ENCODE measurements at regions not wholly inside any gene's neighbourhood (a gene's known extent, or its start where the extent isn't known, plus 50 kb on each side); places are given as distances from the start of the nearest gene placed in this dataset.

DNA sequence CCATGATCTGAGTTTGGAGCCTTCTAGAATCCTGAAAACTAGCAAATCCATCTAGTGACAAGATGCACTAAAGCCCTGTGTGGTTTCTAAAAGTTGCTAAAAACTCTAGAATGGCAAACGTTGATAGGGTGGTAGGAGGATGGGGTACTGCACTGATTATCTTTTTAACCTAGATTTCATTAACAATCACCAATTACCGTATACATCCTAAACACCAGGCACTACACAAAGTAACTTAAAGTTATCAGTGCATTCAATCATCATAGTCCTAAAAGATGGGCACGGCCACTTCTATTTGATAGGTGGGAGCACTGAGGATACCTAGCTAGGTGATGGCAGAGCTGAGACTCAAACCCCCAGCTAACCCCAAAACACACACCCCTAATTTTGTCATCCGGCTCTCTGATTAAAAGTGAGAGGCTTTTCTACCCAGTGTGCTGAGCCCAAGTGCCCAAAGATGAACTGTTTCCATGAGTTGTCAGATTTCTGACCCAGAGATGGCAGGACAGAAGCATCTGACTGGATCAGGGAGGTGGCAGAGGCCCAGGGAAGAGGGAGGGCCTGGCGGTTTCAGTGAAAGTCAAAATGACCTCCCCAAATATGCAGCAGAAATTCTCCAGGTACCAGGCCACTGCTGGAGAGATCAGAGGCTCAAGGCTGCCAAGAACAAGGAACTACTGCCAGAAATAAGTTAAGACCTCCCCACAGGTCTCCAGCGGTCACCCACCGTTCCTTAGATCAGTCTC is 396.8 kb downstream of the SOX9 start:
- DNase-seq (ENCODE audit: low read depth, low spot score), result no peak

DNA sequence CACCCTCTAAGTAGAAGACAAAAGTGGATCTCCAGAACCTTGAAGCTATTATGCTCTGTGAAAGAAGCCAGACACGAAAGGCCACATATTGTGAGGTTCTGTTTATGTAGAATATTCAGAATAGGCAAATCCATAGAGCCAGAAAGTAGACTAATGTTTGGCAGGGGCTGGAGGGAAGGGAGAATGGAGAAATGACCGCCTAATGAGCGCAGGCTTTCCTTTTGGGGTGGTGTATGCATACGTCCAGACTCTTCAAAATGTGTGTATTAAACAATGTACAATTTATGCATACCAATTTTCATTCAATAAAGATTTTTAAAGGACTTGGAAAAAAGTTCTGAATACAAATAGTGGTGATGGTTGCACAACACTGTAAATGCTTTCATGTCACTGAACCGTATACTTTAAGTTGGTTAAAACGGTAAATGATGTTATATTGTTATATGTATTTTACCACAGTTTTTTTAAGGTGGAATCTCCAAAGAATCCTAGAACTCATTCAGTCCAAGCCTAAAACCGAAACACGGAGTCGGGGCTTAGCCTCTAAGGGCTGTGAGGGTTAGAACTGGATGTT is 397.4 kb downstream of the SOX9 start:
- DNase-seq (ENCODE audit: low read depth, low spot score), result no peak

DNA sequence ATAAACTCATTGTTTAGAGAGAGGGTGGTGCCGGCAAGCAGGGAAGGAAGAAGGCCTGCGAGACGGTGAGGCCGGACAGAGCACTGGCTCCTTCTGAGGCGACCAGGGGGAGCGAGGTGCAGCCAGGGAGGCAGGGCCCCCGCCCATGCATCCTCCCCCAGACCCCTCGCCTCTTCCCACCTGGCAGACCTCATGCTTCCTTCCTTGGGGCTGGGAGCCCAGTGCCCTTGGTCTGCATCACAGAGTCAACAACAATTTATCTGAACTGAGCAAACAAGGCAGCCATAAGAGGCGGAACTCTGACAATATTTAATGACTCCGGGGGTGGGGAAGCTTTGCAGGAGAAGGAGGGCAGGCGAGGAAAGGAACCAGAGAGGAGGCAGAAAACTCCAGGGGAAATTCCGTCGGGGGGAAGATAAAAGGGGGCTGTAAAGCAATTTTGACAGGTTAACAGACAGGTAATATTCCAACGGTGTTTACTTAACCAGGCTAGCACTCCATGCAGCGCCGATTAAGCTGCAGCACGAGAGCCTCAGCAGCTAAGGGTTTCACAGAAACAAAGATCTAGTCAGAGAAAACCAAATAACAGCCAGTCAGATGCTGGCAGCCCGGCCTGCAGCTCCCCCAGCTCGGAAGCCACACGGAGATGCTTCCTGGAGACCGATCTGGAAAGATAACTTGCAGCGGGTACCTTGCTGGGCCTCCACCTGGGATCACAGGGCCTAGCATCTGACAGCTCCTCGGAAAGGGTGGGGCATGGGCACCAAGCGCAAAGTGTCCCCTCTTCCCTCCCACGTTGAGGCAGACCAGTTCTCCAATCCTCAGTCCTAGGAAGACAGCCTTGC is 398.2 kb downstream of the SOX9 start:
- no peak for DNase-seq (ENCODE audit: low read depth, low spot score)

DNA sequence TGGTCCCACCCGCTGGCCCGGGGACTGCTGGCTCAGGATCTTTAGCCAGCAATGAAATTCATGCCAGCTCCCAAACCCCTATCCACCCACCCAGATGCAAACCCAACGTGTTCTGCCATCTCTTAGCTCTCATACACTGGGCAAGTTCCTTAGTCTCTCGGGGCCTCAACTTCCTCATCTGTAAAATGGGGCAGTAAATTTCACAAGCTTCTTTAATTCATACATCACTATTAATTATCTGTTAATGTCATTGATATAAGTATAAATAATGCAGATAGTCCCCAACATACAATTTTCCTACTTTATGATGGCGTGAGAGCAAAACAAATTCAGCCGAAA is 398.7 kb downstream of the SOX9 start:
- no peak for DNase-seq (ENCODE audit: low read depth, low spot score)

DNA sequence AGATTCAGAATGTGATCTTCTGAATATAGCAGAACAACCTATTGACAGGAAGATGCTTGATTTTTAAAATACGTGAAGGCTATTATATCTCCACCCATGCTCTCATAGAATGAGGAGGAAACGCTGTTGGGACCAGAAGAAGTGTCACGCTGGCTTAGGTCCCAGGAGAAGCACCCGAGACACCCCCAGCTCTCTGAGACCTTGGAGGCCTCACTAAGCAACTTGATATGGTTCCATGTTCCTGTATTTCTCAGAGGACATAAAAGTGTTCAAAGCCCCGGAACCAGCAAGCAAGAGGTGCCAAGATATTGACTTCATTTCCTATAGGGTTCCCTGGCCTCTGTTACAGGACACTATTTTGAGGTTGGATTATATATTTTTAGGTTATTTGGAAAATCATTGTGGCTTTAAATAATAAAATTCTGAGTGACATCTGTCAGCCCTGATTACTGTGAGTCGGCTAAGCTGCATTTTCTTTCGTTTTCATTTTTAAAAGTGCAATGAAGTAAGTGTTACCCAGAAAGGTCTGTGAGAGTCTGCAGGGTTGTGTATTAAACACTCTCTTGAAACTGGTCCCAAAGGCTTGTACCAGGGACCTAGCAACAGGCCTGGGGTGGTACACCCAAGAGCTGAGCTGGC is 400.0 kb downstream of the SOX9 start:
- DNase-seq (ENCODE audit: low read depth, low spot score), result no peak

DNA sequence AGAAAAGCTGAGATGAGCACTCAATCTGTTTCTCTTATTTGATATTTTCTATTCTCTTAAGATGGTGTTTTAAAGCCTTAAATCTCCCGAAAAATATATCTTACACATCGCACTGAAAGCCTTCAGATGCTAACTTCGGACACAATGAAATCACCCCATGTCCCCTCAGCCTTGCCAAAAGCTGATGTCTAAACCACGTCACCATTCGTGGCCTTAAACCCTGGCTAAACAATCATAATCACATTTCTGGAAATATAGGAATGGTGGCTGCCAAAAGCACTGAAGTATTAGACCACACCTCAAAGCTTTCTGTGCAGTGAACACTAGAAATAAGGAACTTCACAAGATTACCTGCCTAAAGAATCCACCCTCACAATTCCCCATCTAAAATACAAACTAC is 402.7 kb downstream of the SOX9 start:
- DNase-seq (ENCODE audit: low read depth, low spot score), result no peak

DNA sequence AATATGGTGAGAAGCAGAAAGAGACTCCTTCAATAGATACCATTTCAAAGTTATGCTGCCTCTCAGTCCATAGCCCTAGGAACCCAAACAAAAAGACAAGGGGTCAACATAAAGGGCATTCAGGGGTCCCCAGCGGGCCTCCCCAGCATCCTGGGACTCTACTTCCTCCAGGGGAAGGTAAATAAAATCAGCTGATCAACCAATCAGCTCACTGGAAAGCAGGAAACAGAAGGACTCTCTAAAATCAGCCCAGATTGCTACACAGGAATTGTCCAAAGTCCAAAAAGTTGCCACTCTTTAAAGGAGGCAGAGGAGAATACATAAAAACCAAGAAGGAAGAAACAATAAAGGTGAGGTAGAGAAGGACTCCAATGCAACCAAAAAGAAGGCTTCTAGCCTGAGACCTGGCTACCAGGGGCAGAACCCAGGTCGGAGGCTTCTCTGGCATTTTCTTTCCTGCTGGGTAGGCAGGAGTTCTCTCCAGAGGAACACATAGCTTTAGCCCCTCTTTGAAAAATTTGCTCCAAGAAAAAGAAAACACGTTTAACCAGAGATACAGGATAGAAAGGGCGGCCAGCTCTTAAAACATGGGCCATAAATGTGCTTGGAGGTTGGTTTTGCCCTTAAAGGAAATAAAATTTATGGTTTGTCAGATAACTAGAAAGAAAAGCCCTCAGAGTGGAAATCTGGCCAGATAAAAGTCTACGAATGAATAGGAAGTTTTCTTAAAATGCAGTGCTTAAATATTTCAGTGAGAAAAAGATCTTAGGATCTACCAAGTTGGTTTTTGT is 404.6 kb downstream of the SOX9 start:
- no peak for DNase-seq (ENCODE audit: low read depth, low spot score)

DNA sequence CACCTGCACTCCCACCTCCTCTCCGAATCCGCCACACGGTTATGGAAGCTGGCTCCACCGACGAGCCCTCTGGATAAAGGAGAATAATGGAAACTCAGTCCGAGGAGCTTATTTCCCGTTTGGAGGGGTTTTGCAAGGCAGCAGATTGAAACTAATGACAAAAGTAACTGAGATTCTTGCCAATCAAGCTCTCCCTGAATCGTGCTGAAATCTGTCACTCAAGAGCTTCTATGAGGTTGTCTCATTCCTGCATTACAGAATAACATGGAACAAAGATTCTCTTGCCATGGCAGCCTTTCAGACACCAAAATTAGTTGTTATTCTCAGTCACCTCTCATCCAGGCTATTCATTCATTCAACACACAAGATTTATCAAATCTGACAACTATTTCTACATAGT is 405.9 kb downstream of the SOX9 start:
- DNase-seq (ENCODE audit: low read depth, low spot score), result no peak

DNA sequence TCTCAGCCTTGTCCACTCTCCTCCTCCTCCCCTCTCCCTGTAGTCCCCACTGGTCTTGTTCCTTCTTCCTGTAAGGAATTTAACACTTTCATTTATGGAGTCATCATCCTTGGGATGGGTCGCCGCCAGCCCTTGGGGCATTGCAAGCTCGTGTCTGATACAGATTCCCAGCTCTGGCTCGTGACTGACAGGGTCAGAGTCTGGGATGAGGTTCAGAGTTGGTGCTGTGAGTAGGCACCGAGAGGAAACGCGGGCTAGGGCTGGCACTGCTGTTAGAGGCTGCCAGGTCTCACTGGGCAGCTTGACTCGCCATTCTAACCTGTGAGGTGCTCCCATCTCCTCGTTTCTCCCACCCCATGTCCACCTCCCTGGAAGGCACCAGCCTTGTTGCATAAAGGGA is 407.0 kb downstream of the SOX9 start:
- no peak for DNase-seq (ENCODE audit: low read depth, low spot score)

DNA sequence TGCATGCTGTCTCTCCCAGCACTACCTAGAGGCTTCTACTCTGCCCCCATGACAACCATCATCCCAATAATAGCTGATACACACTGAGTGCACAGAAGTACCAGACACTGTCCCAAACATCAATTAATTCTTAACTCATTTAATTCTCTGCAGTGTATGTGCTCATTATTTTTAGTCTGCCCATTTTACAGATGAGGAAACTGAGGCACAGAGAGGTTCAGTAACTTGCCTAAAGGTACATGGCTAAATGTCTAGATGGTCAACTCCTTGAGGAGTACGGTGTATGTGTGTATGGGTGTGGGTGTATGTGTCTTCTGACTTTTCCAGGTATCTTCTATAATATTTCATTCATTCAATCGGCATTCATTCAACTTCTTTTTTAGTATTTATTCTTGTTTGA is 407.9 kb downstream of the SOX9 start:
- DNase-seq (ENCODE audit: low read depth, low spot score), result no peak

DNA sequence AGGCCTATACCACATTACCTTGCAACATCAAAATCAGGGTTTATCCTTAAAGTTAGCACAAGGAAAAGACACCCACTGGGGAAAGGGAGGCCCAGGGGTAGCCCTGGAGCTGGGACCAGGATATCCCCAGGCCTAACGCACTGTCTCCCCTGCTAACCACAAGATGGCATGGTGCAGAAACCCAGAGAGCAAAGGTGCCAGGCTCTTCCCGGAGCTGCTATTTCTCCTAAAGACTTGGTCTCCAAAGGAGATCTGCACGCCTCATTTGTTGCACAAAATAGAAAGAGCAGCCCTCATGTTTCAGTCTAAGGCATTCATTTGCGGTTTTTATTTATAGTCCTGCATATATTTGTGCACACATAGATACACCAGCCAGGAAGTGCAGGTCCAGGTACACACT is 408.6 kb downstream of the SOX9 start:
- DNase-seq (ENCODE audit: low read depth, low spot score), result no peak

DNA sequence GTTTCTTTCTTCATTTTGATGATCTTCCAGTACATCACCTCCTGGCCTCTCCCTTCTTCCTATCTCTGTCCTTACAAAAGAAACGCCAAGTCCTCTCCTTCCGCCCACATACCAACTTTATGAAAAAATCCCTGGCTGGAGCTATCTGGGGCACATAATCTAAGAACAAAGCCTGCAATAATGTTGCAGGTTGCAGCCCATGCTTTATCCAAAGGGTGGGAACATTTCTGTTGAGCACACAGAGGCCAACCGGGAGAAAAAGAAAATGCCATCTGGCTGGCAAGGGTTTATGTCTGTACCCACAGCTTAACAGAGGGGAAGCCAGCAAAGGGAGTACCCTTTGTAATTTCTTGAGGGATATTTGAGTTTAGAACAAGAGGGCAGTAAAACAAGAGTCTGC is 409.6 kb downstream of the SOX9 start:
- no peak for DNase-seq (ENCODE audit: low read depth, low spot score)

DNA sequence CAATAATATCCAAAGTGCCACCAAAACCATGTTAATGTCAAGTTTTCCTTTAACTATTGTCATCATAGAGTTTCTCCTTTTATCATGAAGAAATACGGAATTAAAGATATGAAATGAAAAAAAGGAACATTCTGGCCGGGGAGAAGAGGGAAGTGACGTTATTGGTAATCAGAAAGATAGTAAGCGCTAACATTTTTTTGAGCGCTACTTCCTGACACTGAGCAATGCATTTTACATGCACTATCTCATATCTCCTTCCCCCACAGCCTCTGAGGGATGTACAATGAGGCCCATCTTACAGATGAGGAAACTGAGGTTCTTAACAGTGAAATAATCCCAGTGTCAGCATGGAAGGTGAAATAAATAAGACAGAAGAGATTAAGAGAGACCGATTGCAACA is 410.9 kb downstream of the SOX9 start:
- no peak for DNase-seq (ENCODE audit: low read depth, low spot score)

DNA sequence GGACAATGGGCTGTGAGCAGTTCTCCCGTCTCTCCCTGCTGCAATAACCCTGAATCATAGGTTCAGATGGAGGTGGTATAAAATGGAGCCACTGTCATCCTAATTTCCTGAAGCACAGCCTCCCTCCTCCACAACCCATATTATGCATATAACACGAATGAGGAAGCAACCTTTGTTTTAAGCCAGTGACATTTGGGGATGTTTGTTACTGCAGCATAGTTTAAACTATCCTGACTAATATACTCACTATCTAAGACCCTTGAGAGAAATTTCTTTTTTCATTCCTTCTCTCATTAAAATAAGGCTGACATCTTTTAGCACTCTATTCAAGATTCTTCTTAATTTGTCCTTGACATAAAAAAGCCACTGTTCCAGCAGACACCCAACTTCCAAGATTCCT is 413.4 kb downstream of the SOX9 start:
- no peak for DNase-seq (ENCODE audit: low read depth, low spot score)

DNA sequence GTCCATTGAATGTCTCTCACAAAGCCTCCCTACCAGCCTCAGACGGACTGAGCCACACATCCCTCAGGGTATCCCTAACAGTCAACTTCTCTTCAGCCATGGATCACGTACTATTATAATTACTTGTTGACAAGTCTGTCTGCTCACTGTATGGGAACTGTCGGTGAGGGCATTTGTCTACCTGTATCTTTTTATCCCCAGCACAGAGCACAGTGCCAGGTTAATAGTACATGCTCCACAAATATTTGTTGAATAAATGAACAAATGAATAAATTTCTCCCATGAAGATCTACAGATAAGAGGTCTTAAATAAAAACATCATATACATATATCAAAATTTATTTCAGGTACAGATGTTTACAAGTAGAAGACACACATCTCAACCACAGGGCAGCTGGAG is 414.0 kb downstream of the SOX9 start:
- DNase-seq (ENCODE audit: low read depth, low spot score), result no peak

DNA sequence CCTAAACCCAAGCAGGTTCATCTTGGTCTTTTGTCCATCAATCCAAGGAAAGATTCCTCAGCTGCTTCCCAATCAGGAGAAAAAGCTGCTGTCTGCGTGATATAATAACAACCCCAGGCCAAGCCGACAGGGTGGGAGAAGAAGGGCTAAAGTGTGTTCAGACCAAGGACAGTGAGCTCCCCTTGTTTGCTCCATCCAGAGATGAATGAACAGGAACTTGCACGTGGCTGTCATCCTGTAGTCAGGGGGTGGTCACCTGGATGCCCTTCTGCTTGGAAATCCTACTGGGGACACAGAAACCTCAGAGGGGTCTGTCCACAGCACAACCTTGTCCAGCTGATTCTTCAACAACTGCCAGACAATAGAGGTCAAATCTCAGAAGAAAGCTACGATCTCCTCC is 414.5 kb downstream of the SOX9 start:
- DNase-seq (ENCODE audit: low read depth, low spot score), result no peak

DNA sequence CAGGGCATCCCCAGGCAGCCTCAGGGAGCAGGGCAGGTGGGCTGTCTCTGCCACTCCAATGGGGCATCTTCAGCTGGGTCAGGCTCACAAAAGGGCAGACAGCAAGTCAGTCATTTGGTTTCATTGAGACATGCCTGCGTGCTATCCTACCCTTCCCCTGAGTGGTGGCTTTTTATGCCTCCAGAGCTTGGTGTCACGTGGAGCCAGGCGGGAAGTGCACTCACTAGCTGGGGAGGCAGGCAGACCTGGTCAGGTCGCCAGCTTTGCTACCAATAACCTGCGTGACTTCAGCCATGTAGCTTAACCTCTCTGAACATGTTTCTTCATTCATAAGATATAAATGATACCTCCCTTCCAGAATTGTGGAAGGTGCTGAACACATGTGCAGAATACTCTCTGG is 415.0 kb downstream of the SOX9 start:
- no peak for DNase-seq (ENCODE audit: low read depth, low spot score)

DNA sequence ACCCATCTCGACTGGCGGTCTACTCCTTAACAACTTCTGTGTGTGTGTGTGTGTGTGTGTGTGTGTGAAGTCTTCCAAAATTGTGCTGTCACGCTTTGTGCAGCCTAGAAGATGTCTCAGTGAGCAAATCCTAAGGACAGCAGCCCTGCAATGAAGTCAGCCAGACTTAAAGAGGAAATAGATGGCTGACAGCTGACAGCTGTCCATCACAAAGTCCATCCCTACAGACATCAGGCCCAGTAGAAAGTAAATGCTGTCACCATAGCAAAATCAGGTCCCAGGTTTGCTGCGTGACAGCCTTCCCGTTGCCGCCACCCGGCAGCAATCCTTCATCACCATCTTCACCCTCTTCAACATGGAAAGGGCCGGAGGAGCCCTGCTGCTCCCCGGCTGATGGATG is 416.0 kb downstream of the SOX9 start:
- no peak for DNase-seq (ENCODE audit: low read depth, low spot score)

DNA sequence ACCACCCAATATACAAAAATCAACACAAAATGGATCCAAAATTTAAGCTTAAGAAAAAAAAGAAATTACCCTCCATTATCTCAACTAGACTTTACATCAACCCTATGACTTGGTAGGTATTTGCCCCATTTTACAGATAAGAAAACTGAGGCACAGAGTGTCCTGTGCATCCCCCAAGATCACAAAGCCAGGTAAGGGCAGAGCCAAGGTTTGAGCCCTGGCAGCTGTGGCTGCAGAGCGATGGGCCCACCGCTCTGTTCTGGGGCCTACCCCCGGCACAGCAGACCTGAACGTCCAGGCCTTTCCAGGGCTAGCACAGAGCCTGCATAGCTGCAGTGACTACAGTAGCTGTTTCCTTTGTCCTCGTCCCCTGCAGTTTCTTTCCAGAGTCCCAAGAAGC is 417.6 kb downstream of the SOX9 start:
- no peak for DNase-seq (ENCODE audit: low read depth, low spot score)

DNA sequence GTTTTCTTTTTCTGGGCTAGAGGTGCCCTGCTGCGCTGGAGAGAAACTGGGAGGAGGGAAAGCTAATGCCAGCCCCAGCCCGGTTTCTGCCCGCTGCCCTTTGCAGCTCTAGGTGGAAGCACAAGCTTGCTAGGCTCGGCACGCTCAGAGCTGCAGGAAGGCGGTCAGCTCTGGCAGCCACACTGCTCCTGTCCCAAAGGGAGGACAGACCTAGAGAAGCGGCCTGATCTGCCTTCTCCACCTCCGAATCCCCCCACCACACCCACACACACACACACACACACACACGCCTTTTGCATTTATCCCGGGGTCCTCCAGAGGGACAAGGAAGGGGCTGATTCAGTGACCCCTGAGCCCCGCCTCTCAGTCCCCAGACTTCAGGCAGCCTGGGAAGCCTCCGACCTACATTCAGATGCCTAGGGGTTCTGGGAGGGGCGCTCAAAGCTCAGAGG is 418.1 kb downstream of the SOX9 start:
- no peak for DNase-seq (ENCODE audit: low read depth, low spot score)

Data from pulmonary artery endothelial cell (primary cell).